ENCODE measurements at regions not wholly inside any gene's neighbourhood (a gene's known extent, or its start where the extent isn't known, plus 50 kb on each side); places are given as distances from the start of the nearest gene placed in this dataset.

- no peak overlapping the region for H3K9ac ChIP-seq (ENCODE audit: insufficient read length, low read depth)
- H3K4me3 ChIP-seq (ENCODE audit: insufficient read length, low read depth), result no peak overlapping the region
- DNase-seq (ENCODE audit: low read depth, low spot score), result no peak
- TF ChIP-seq ZNF274 (IDR thresholded peaks at IDR 0.05; ENCODE audit: low read depth, low read length) (no peak), YY1 (IDR thresholded peaks at IDR 0.05; ENCODE audit: insufficient read depth, insufficient read length) (no peak), SUZ12 (IDR thresholded peaks at IDR 0.05; ENCODE audit: extremely low read depth, insufficient read depth, insufficient read length) (no peak)
- no peaks in the 10 kb centered on the region for H3K4me1 ChIP-seq (ENCODE audit: insufficient read depth, insufficient read length)
- H3K9me3 ChIP-seq (ENCODE audit: insufficient read depth, low read length), result no peaks in the 10 kb centered on the region
- no peaks in the 10 kb centered on the region for H3K36me3 ChIP-seq (ENCODE audit: insufficient read depth, insufficient read length, low read length)
- no peaks in the 10 kb centered on the region for H3K27me3 ChIP-seq (ENCODE audit: insufficient read depth, insufficient read length)
These were observed 137.6 kb upstream of the KDM5D start for GRCh38 chrY:19882145-19882544.

GRCh38 chrY:19869715-19870114 is 125.2 kb upstream of the KDM5D start:
- Histone ChIP-seq H3K4me3 (ENCODE audit: insufficient read length, low read depth) (no peak overlapping the region), H3K27me3 (ENCODE audit: insufficient read depth, insufficient read length) (no peaks in the 10 kb centered on the region), H3K36me3 (ENCODE audit: insufficient read depth, insufficient read length, low read length) (no peaks in the 10 kb centered on the region), H3K4me1 (ENCODE audit: insufficient read depth, insufficient read length) (no peaks in the 10 kb centered on the region), H3K9me3 (ENCODE audit: insufficient read depth, low read length) (no peaks in the 10 kb centered on the region), H3K9ac (ENCODE audit: insufficient read length, low read depth) (no peak overlapping the region)
- TF ChIP-seq YY1 (IDR thresholded peaks at IDR 0.05; ENCODE audit: insufficient read depth, insufficient read length) (no peak), SUZ12 (IDR thresholded peaks at IDR 0.05; ENCODE audit: extremely low read depth, insufficient read depth, insufficient read length) (no peak), ZNF274 (IDR thresholded peaks at IDR 0.05; ENCODE audit: low read depth, low read length) (no peak)
- no peak for DNase-seq (ENCODE audit: low read depth, low spot score)

GRCh38 chrY:19869281-19869680 is 124.8 kb upstream of the KDM5D start:
- TF ChIP-seq YY1 (IDR thresholded peaks at IDR 0.05; ENCODE audit: insufficient read depth, insufficient read length), result no peak
- TF ChIP-seq SUZ12 (IDR thresholded peaks at IDR 0.05; ENCODE audit: extremely low read depth, insufficient read depth, insufficient read length), result no peak
- H3K27me3 ChIP-seq (ENCODE audit: insufficient read depth, insufficient read length), result no peaks in the 10 kb centered on the region
- H3K9ac ChIP-seq (ENCODE audit: insufficient read length, low read depth), result no peak overlapping the region
- H3K4me3 ChIP-seq (ENCODE audit: insufficient read length, low read depth), result no peak overlapping the region
- no peaks in the 10 kb centered on the region for H3K36me3 ChIP-seq (ENCODE audit: insufficient read depth, insufficient read length, low read length)
- H3K4me1 ChIP-seq (ENCODE audit: insufficient read depth, insufficient read length), result no peaks in the 10 kb centered on the region
- H3K9me3 ChIP-seq (ENCODE audit: insufficient read depth, low read length), result no peaks in the 10 kb centered on the region
- no peak for DNase-seq (ENCODE audit: low read depth, low spot score)

- no peak overlapping the region for H3K9ac ChIP-seq (ENCODE audit: insufficient read length, low read depth)
- no peak for TF ChIP-seq SUZ12 (IDR thresholded peaks at IDR 0.05; ENCODE audit: extremely low read depth, insufficient read depth, insufficient read length)
- TF ChIP-seq YY1 (IDR thresholded peaks at IDR 0.05; ENCODE audit: insufficient read depth, insufficient read length), result no peak
- TF ChIP-seq ZNF274 (IDR thresholded peaks at IDR 0.05; ENCODE audit: low read depth, low read length), result no peak
- no peaks in the 10 kb centered on the region for H3K36me3 ChIP-seq (ENCODE audit: insufficient read depth, insufficient read length, low read length)
- no peaks in the 10 kb centered on the region for H3K9me3 ChIP-seq (ENCODE audit: insufficient read depth, low read length)
- H3K27me3 ChIP-seq (ENCODE audit: insufficient read depth, insufficient read length), result no peaks in the 10 kb centered on the region
- H3K4me1 ChIP-seq (ENCODE audit: insufficient read depth, insufficient read length), result no peaks in the 10 kb centered on the region
- H3K4me3 ChIP-seq (ENCODE audit: insufficient read length, low read depth), result no peak overlapping the region
- DNase-seq (ENCODE audit: low read depth, low spot score), result no peak
These were observed 124.1 kb upstream of the KDM5D start for GRCh38 chrY:19868647-19869046.

- no peaks in the 10 kb centered on the region for H3K36me3 ChIP-seq (ENCODE audit: insufficient read depth, insufficient read length, low read length)
- no peaks in the 10 kb centered on the region for H3K9me3 ChIP-seq (ENCODE audit: insufficient read depth, low read length)
- no peak overlapping the region for H3K4me3 ChIP-seq (ENCODE audit: insufficient read length, low read depth)
- no peak for TF ChIP-seq ZNF274 (IDR thresholded peaks at IDR 0.05; ENCODE audit: low read depth, low read length)
- TF ChIP-seq YY1 (IDR thresholded peaks at IDR 0.05; ENCODE audit: insufficient read depth, insufficient read length), result no peak
- TF ChIP-seq SUZ12 (IDR thresholded peaks at IDR 0.05; ENCODE audit: extremely low read depth, insufficient read depth, insufficient read length), result no peak
- no peaks in the 10 kb centered on the region for H3K27me3 ChIP-seq (ENCODE audit: insufficient read depth, insufficient read length)
- H3K9ac ChIP-seq (ENCODE audit: insufficient read length, low read depth), result no peak overlapping the region
- no peak for DNase-seq (ENCODE audit: low read depth, low spot score)
- no peaks in the 10 kb centered on the region for H3K4me1 ChIP-seq (ENCODE audit: insufficient read depth, insufficient read length)
These were observed 112.1 kb upstream of the KDM5D start for GRCh38 chrY:19856474-19857135.

GRCh38 chrY:19842972-19843371 is 98.4 kb upstream of the KDM5D start:
- TF ChIP-seq YY1 (IDR thresholded peaks at IDR 0.05; ENCODE audit: insufficient read depth, insufficient read length) (no peak), ZNF274 (IDR thresholded peaks at IDR 0.05; ENCODE audit: low read depth, low read length) (no peak), SUZ12 (IDR thresholded peaks at IDR 0.05; ENCODE audit: extremely low read depth, insufficient read depth, insufficient read length) (no peak)
- no peaks in the 10 kb centered on the region for H3K36me3 ChIP-seq (ENCODE audit: insufficient read depth, insufficient read length, low read length)
- peaks cover 7% of the 10 kb centered on the region; the same call in 1 of the 2 replicates for H3K9me3 ChIP-seq (ENCODE audit: insufficient read depth, low read length)
- H3K27me3 ChIP-seq (ENCODE audit: insufficient read depth, insufficient read length), result no peaks in the 10 kb centered on the region
- H3K4me3 ChIP-seq (ENCODE audit: insufficient read length, low read depth), result no peak overlapping the region
- DNase-seq (ENCODE audit: low read depth, low spot score), result no peak
- no peak overlapping the region for H3K9ac ChIP-seq (ENCODE audit: insufficient read length, low read depth)
- no peaks in the 10 kb centered on the region for H3K4me1 ChIP-seq (ENCODE audit: insufficient read depth, insufficient read length)

GRCh38 chrY:19824136-19824535 is 79.6 kb upstream of the KDM5D start:
- no peak overlapping the region for H3K9ac ChIP-seq (ENCODE audit: insufficient read length, low read depth)
- no peaks in the 10 kb centered on the region for H3K9me3 ChIP-seq (ENCODE audit: insufficient read depth, low read length)
- H3K4me3 ChIP-seq (ENCODE audit: insufficient read length, low read depth), result no peak overlapping the region
- DNase-seq (ENCODE audit: low read depth, low spot score), result no peak
- H3K36me3 ChIP-seq (ENCODE audit: insufficient read depth, insufficient read length, low read length), result no peaks in the 10 kb centered on the region
- TF ChIP-seq YY1 (IDR thresholded peaks at IDR 0.05; ENCODE audit: insufficient read depth, insufficient read length) (no peak), SUZ12 (IDR thresholded peaks at IDR 0.05; ENCODE audit: extremely low read depth, insufficient read depth, insufficient read length) (no peak)
- no peaks in the 10 kb centered on the region for H3K4me1 ChIP-seq (ENCODE audit: insufficient read depth, insufficient read length)
- H3K27me3 ChIP-seq (ENCODE audit: insufficient read depth, insufficient read length), result no peaks in the 10 kb centered on the region
